ENCODE measurements at regions not wholly inside any gene's neighbourhood (a gene's known extent, or its start where the extent isn't known, plus 50 kb on each side); places are given as distances from the start of the nearest gene placed in this dataset.

GRCh38 chr2:57544624-57545023 is 502.0 kb upstream of the VRK2 start:
- H3K9me3 ChIP-seq (ENCODE audit: insufficient read depth, low read depth, low read length): no peaks in the 10 kb centered on the region
- no peak overlapping the region for H3K4me2 ChIP-seq (ENCODE audit: low read depth, low read length, poor library complexity, severe bottlenecking)
- no peaks in the 10 kb centered on the region for H3K36me3 ChIP-seq (ENCODE audit: insufficient read depth, low read length)
- H3K9me2 ChIP-seq (replicated peaks; ENCODE audit: low read depth, low read length): no peaks in the 10 kb centered on the region
- H2AFZ ChIP-seq (ENCODE audit: low read length): no peak overlapping the region
- no peaks in the 10 kb centered on the region for H3K27me3 ChIP-seq (ENCODE audit: insufficient read depth, low read length, poor library complexity, severe bottlenecking)
- H3K4me1 ChIP-seq (ENCODE audit: insufficient read depth, low read length, poor library complexity, severe bottlenecking): no peaks in the 10 kb centered on the region
- H3F3A ChIP-seq (ENCODE audit: low read depth): no peaks in the 10 kb centered on the region
- H3K4me3 ChIP-seq (ENCODE audit: low read length, poor library complexity, severe bottlenecking): no peak overlapping the region
- no peaks in the 10 kb centered on the region for H4K20me1 ChIP-seq (ENCODE audit: insufficient read depth, low read length, poor library complexity, severe bottlenecking)
- no peak overlapping the region for H3K9ac ChIP-seq (ENCODE audit: low read depth, low read length, poor library complexity, severe bottlenecking)
- TF ChIP-seq EZH2phosphoT487 (IDR thresholded peaks at IDR 0.05; ENCODE audit: borderline replicate concordance) (no peak), CTCF (conservative IDR thresholded peaks at IDR 0.05; ENCODE audit: low read length) (no peak)
- no peaks in the 10 kb centered on the region for H3K79me2 ChIP-seq (ENCODE audit: insufficient read depth, low read length)

GRCh38 chr2:57546478-57546877 is 500.1 kb upstream of the VRK2 start:
- Histone ChIP-seq H3K9me3 (ENCODE audit: insufficient read depth, low read depth, low read length) (no peaks in the 10 kb centered on the region), H3K4me1 (ENCODE audit: insufficient read depth, low read length, poor library complexity, severe bottlenecking) (no peaks in the 10 kb centered on the region), H2AFZ (ENCODE audit: low read length) (no peak overlapping the region), H3K4me3 (ENCODE audit: low read length, poor library complexity, severe bottlenecking) (no peak overlapping the region), H3K9ac (ENCODE audit: low read depth, low read length, poor library complexity, severe bottlenecking) (no peak overlapping the region), H3K36me3 (ENCODE audit: insufficient read depth, low read length) (no peaks in the 10 kb centered on the region), H3F3A (ENCODE audit: low read depth) (no peaks in the 10 kb centered on the region), H3K79me2 (ENCODE audit: insufficient read depth, low read length) (no peaks in the 10 kb centered on the region), H3K4me2 (ENCODE audit: low read depth, low read length, poor library complexity, severe bottlenecking) (no peak overlapping the region), H3K9me2 (replicated peaks; ENCODE audit: low read depth, low read length) (no peaks in the 10 kb centered on the region), H3K27me3 (ENCODE audit: insufficient read depth, low read length, poor library complexity, severe bottlenecking) (no peaks in the 10 kb centered on the region), H4K20me1 (ENCODE audit: insufficient read depth, low read length, poor library complexity, severe bottlenecking) (no peaks in the 10 kb centered on the region)
- TF ChIP-seq CTCF (conservative IDR thresholded peaks at IDR 0.05; ENCODE audit: low read length): no peak
- TF ChIP-seq EZH2phosphoT487 (IDR thresholded peaks at IDR 0.05; ENCODE audit: borderline replicate concordance): no peak

GRCh38 chr2:57549642-57550102 is 496.9 kb upstream of the VRK2 start:
- Histone ChIP-seq H3K9me2 (replicated peaks; ENCODE audit: low read depth, low read length) (no peaks in the 10 kb centered on the region), H3K4me3 (ENCODE audit: low read length, poor library complexity, severe bottlenecking) (no peak overlapping the region), H3K9me3 (ENCODE audit: insufficient read depth, low read depth, low read length) (no peaks in the 10 kb centered on the region), H3K36me3 (ENCODE audit: insufficient read depth, low read length) (no peaks in the 10 kb centered on the region), H3K4me2 (ENCODE audit: low read depth, low read length, poor library complexity, severe bottlenecking) (no peak overlapping the region), H3K79me2 (ENCODE audit: insufficient read depth, low read length) (no peaks in the 10 kb centered on the region), H2AFZ (ENCODE audit: low read length) (no peak overlapping the region), H3K4me1 (ENCODE audit: insufficient read depth, low read length, poor library complexity, severe bottlenecking) (no peaks in the 10 kb centered on the region), H3K27me3 (ENCODE audit: insufficient read depth, low read length, poor library complexity, severe bottlenecking) (no peaks in the 10 kb centered on the region), H3F3A (ENCODE audit: low read depth) (no peaks in the 10 kb centered on the region), H3K9ac (ENCODE audit: low read depth, low read length, poor library complexity, severe bottlenecking) (no peak overlapping the region), H4K20me1 (ENCODE audit: insufficient read depth, low read length, poor library complexity, severe bottlenecking) (no peaks in the 10 kb centered on the region)
- TF ChIP-seq CTCF (conservative IDR thresholded peaks at IDR 0.05; ENCODE audit: low read length): peak; percentile 77
- TF ChIP-seq EZH2phosphoT487 (IDR thresholded peaks at IDR 0.05; ENCODE audit: borderline replicate concordance): no peak
